Activated CD4-positive, alpha-beta T cell treated with anti-CD3 and anti-CD28 coated beads, Interleukin-2, Interleukin-6, amounts not matched to agents 100 ng/mL and 50 ng/mL, durations not matched to agents 16 hours and 8 hours (primary cell): ENCODE measurements at regions not wholly inside any gene's neighbourhood (a gene's known extent, or its start where the extent isn't known, plus 50 kb on each side); places are given as distances from the start of the nearest gene placed in this dataset.
"Not testable (repeated sequence)": the region's sequence is repeated elsewhere in the genome, so short reads cannot be mapped to it uniquely, and the experiment has no call there.

Source experiments
- DNase-seq: peaks from one replicate; pipeline ENCODE4 v3.0.0-alpha.2; 2020

- no peak for DNase-seq
Measured at GRCh38 chr7:86366946-86367345, 276.8 kb upstream of the GRM3 start.

GRCh38 chr7:86340407-86340806 is 303.3 kb upstream of the GRM3 start:
- DNase-seq, result not testable (repeated sequence)

GRCh38 chr7:86339051-86339450 is 304.7 kb upstream of the GRM3 start:
- DNase-seq, result no peak

DNA sequence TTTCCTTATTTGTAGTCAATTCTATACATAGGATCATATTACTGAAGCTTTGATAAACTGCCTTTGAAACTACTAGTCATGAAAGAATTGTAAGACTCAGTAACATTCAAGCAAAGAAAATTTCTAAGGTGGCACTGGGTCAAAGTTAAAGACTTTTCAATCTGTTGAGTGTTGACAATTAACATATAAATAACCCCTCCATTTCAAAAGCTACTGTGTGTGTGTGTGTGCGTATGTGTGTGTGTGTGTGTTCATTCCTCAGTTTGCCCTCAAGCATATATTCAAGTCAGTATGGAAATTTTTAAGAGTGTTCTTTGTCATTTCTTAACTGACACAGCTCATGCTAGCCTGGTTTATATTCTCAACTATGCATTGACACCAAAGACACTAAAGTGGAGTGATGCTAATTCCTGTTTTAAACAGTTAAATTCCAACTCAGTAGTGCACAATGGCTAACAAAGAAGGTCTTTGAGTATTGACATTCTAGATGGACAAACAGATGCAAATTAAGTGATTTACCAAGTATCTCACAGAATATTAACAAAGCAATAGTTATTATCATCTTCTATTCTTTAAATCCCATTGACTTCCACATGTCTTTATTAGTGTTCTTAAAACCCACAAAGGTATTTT is 314.8 kb upstream of the GRM3 start:
- DNase-seq, result no peak

DNA sequence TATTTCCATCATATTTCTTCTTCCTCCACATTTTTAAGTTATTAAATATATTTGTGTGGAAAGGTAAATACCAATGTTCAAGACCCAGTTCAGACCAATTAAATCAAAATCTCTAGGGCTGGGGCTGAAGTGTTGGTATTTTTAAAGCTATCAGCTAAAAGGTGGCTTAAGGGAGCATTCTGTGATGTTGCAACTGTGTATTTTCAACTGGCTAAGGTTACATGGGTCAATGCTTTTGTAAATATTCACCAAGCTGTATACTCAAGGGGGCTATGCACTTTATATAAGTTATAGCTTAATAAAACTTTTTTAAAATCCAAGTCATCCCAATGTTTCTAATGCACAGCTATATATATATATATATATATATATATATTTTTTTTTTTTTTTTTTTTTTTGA is 316.9 kb upstream of the GRM3 start:
- no peak for DNase-seq

GRCh38 chr7:86320889-86321288 is 322.8 kb upstream of the GRM3 start:
- no peak for DNase-seq

- DNase-seq, result no peak
Measured at GRCh38 chr7:86320341-86320740, 323.4 kb upstream of the GRM3 start.

GRCh38 chr7:86313842-86314241 is 329.9 kb upstream of the GRM3 start:
- DNase-seq, result no peak

- DNase-seq, result no peak
Measured at GRCh38 chr7:86301301-86301700, 342.4 kb upstream of the GRM3 start.

DNA sequence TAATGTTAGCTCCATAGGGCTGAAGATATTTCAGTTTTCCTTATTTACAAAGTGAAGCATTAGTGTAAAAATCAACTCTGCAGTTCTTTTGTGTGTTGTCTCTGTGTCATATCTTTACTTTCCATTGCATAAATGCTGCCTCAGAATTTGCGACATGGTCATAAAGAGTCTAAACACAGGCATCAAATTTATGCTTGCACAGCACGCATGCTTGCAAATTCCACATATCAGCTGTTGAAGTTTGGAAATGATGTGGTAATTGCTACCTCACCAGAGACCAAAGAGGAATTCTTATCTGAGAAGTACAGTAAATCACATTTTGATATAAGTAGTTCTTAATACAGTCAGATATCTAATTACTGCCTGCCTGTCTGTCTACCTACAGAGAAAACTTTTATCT is 348.2 kb upstream of the GRM3 start:
- DNase-seq, result no peak

DNA sequence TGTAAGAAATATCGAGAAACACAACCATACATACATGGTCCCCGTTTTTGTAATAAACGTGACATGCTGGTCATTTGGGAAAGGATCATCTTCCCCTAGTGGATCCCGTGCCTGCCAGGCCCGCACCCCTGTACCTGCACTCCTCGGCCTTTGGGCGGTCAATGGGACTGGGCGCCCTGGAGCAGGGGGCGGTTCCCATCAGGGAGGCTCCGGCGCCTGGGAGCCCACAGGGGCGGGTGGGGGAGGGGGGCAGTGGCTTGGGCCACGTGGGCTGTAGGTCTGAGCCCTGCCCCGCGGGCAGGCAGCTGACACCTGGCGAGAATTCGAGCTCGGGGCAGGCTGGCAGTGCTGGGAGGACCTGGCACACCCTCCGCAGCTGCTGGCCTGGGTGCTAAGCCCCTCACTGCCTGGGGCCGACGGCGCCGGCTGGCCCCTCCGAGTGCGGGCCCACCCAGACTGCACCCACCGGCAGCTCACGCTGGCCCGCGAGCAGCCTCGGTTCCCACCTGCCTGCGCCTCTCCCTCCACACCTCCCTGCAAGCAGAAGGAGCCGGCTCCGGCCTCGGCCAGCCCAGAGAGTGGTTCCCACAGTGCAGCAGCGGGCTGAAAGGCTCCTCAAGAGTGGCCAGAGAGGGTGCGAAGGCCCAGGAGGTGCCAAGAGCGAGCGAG is 361.6 kb upstream of the GRM3 start:
- no peak for DNase-seq

DNA sequence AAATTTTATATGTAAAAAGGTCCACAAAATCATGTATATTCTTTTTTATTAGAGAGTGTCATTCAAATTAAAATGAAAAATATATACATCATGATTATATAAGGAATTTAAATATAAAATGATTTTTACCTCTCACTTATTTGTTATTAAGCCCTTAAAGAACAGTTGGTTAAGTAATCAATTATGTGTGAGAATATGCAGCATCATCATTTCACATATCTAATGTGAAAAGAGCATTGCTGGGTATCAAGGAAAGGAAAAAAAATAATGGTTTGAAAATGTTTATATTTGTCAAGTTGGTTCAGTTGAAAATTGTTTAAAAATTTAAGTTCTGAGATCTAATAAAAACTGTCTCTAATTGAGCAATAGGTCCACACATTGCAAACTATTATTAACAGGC is 363.6 kb upstream of the GRM3 start:
- DNase-seq, result no peak

DNA sequence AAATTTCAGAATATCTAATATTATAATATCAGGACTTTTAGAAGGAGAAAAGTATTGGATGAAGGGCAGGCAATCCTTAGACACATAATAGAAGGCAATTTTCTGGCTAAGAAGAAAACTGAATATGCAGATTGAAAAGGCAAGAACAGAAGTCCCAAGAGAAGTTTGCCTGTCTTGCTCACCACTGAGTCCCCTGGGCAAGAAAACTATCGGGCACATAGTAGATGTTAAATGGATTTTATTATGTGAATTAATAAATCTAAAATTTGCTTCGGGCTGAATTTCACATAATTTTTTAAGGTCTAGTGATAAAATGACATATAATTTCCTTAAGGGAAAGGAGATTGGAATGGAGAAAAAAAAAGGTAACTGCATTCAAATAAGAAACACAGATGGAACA is 380.9 kb upstream of the GRM3 start:
- no peak for DNase-seq

DNA sequence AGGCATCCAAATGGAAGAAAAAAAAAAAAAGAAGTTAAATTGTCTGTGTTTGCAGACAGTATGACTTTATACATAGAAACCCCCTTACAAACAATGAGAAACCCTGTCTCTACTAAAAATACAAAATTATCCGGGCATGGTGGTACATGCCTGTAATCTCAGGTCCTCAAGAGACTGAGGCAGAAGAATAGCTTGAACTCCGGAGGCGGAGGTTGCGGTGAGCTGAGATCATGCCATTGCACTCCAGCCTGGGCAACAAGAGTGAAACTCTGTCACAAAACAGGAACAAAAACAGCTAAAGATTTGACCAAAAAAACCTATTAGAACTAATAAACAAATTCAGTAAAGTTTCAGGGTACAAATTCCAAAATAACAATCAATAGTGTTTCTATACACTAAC is 385.8 kb upstream of the GRM3 start:
- no peak for DNase-seq

- no peak for DNase-seq
Measured at GRCh38 chr7:86252406-86252805, 391.3 kb upstream of the GRM3 start.

DNA sequence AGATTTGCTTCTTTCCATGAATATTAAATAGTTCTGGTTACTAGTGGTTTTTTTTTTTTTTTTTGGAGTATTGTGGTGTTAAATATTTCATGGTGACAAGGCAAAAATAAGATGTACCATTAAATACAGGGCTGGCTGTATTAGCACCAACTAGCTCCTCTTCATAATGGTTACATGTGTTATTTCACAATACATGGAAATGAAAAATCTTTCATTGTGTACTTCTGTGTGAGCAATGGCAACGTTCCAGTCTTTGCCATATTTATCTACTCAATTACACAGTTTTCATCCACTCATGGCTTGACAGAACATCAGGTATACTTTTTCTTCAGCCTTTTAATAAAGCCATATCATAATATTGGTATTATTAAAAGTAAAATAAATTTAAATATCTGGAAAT is 394.7 kb upstream of the GRM3 start:
- no peak for DNase-seq

- DNase-seq, result no peak
Measured at GRCh38 chr7:86243171-86243570, 400.5 kb upstream of the GRM3 start.

DNA sequence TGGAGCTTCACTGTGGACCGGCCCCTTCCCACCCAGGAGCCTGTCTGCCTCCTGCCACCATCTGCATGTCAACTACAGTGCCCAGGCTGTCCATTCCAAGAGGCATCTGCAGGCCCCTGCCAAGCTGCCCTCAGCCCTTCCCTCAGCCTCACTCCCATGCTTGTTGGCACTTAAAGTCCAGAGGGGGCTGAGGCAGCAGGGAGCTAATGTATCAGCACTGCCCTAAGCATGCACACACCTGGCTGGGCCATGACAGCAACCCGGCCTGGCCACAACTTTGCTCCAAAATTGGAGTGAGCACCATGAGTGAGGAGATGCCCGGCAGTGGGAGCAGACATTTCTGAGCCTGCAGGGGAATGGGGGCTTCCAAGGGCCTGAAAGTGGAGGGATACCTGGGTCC is 417.5 kb upstream of the GRM3 start:
- no peak for DNase-seq

DNA sequence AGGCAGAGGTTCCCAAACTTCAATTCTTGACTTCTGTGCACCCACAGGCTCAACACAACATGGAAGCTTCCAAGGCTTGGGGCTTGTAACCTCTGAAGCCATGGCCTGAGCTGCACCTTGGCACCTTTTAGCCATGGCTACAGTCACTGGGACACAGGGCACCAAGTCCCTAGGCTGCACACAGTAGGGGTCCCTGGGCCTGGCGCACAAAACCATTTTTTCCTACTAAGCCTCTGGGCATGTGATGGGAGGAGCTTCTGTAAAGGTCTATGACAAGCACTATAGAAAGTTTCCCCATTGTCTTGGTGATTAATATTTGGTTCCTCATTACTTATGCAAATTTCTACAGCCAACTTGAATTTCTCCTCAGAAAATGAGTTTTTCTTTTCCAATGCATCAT is 420.9 kb upstream of the GRM3 start:
- DNase-seq, result no peak

- no peak for DNase-seq
Measured at GRCh38 chr7:86214734-86215133, 429.0 kb upstream of the GRM3 start.

DNA sequence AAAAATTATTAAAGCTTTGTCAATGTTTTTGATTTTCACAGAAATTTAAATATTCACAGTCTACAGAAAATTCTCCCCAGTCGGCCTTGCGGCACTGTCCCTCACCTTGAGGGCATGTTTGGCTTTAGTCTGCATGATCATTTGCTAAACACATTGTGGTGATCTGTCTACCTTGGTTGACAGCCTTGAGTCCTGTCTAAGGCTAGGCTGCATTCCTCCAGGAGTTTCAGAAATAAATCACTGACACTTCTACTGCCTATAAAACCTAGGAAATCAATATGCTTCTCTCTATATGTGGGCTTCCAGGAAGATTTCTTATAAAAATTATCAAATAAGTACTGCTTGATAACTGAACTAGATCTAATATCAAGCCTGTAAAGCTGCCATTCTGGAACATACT is 430.7 kb upstream of the GRM3 start:
- no peak for DNase-seq

GRCh38 chr7:86209036-86209435 is 434.7 kb upstream of the GRM3 start:
- no peak for DNase-seq

DNA sequence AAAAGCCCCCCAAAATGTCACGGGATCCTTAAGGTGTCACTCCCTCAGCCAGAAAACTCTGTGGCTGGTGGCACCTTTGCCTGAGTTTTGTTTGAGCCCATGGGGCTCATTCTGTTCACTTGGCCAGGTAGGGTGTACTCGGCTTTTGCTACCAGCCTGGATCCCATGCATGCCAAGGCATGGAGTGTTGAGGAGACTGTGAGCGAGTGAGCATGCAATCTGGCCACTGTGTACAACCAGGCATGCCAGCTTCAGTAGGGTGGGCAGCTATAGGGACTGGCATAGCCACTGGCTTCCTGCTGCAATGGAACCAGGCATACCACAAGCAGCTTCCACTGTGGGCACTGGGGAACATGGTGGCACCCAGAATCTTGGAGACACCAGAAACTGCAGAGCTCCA is 436.0 kb upstream of the GRM3 start:
- DNase-seq, result no peak

DNA sequence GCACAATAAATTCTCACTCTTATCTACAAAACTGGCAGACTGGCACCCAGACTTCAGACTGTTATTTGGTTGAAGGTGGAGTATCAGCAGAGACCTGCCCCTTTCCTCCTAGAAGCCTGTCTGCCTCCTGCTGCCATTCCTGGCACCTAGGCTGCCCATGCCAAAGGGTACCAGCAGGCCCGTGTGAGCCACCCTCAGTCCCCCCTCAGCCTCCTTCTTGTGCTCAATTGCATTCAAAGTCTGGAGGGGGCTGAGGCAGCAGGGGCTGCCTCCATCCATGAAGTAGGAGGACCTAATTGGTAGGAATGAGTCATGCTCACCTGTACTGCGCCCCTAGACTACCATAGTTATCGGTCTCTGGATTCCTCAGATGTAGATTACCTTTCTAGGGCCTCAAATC is 440.9 kb upstream of the GRM3 start:
- no peak for DNase-seq

DNA sequence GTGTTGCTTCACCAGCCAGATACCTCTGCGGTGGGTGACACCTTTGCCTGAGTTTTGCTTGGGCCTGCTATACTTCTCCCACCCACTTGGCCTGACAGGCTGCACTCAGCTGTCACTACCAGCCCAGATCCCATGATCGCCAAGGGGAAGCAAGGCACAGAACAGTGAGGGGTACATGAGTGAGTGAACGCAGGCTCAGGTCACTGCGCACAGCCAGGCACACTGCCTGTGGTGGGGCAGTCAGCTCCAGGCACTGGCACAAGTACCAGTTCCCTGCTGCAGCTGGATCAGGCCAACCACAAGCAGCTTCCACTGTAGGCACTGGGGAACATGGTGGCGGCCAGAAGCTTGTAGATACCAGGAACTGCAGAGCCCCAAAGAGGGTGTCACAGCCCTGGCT is 441.9 kb upstream of the GRM3 start:
- no peak for DNase-seq
